Astrocyte (in vitro differentiated cells and primary cell): ENCODE measurements at regions not wholly inside any gene's neighbourhood (a gene's known extent, or its start where the extent isn't known, plus 50 kb on each side); places are given as distances from the start of the nearest gene placed in this dataset.

Experiments used
- DNase-seq: peaks from one replicate; pipeline ENCODE4 v3.0.0-alpha.2; 2010; ENCODE audit warnings: low read depth
- FAIRE-seq: peaks from 2 replicates; lab custom pipeline; 2011; peaks lifted over from hg19 to GRCh38; lab: Jason Lieb, UNC
- H2AFZ ChIP-seq: 2 replicates; pipeline ENCODE4 v1.6.0; 2012; ENCODE audit warnings: low read depth, low read length, inconsistent platforms
- H3K27ac ChIP-seq: 2 replicates; pipeline ENCODE4 v1.5.1; 2011; ENCODE audit warnings: low read depth, low read length, inconsistent platforms
- H3K27me3 ChIP-seq: 2 replicates; pipeline ENCODE4 v1.6.0; 2011; ENCODE audit warnings: low read length, inconsistent platforms; ENCODE audit not compliant: insufficient read depth
- H3K36me3 ChIP-seq: 2 replicates; pipeline ENCODE4 v1.5.1; 2011; ENCODE audit warnings: low read length, inconsistent platforms; ENCODE audit not compliant: insufficient read depth
- H3K4me1 ChIP-seq: 2 replicates; pipeline ENCODE4 v1.5.1; 2011; ENCODE audit warnings: low read length, inconsistent platforms; ENCODE audit not compliant: insufficient read depth
- H3K4me2 ChIP-seq: 2 replicates; pipeline ENCODE4 v1.6.0; 2012; ENCODE audit warnings: low read length, inconsistent platforms
- H3K4me3 ChIP-seq: 2 replicates; pipeline ENCODE4 v1.5.1; 2011; ENCODE audit warnings: low read depth, mild to moderate bottlenecking, low read length, inconsistent platforms; ENCODE audit not compliant: insufficient read depth
- H3K79me2 ChIP-seq: 2 replicates; pipeline ENCODE4 v1.6.0; 2012; ENCODE audit warnings: mild to moderate bottlenecking, low read length, inconsistent platforms; ENCODE audit not compliant: insufficient read depth
- H3K9ac ChIP-seq: 2 replicates; pipeline ENCODE4 v1.6.0; 2012; ENCODE audit warnings: mild to moderate bottlenecking, low read length, inconsistent platforms
- H3K9me3 ChIP-seq: 2 replicates; pipeline ENCODE4 v1.5.1; 2012; ENCODE audit warnings: low read depth, mild to moderate bottlenecking, low read length, inconsistent platforms; ENCODE audit not compliant: insufficient read depth
- H4K20me1 ChIP-seq: 2 replicates; pipeline ENCODE4 v1.6.0; 2012; ENCODE audit warnings: low read length, inconsistent platforms; ENCODE audit not compliant: insufficient read depth
- H3K27ac Mint-ChIP-seq: one replicate; pipeline ENCODE4 v1.8.0; 2021; ENCODE audit warnings: mild to moderate bottlenecking, mixed read lengths; ENCODE audit not compliant: unreplicated experiment
- H3K27me3 Mint-ChIP-seq: one replicate; pipeline ENCODE4 v1.8.0; 2021; ENCODE audit warnings: low read depth, mixed read lengths; ENCODE audit not compliant: unreplicated experiment
- H3K36me3 Mint-ChIP-seq: one replicate; pipeline ENCODE4 v1.8.0; 2021; ENCODE audit warnings: low read depth, mixed read lengths; ENCODE audit not compliant: unreplicated experiment
- H3K4me1 Mint-ChIP-seq: one replicate; pipeline ENCODE4 v1.8.0; 2021; ENCODE audit warnings: low read depth, mixed read lengths; ENCODE audit not compliant: unreplicated experiment
- H3K4me3 Mint-ChIP-seq: one replicate; pipeline ENCODE4 v1.8.0; 2021; ENCODE audit warnings: mild to moderate bottlenecking, moderate library complexity, mixed read lengths; ENCODE audit not compliant: unreplicated experiment
- H3K9me3 Mint-ChIP-seq: one replicate; pipeline ENCODE4 v1.8.0; 2021; ENCODE audit warnings: mild to moderate bottlenecking, mixed read lengths; ENCODE audit not compliant: unreplicated experiment
- EZH2 ChIP-seq: IDR thresholded peaks from 2 replicates; pipeline ENCODE4 v1.6.1; 2012; ENCODE audit warnings: mild to moderate bottlenecking, low read length, inconsistent platforms; ENCODE audit not compliant: insufficient read depth
- TF ChIP-seq, protein P1 (sequence below): IDR thresholded peaks from 2 replicates; pipeline ENCODE4 v1.5.1; 2011; ENCODE audit warnings: low read depth, mild to moderate bottlenecking, inconsistent platforms, low read length, moderate library complexity; ENCODE audit not compliant: insufficient read depth

DNA sequence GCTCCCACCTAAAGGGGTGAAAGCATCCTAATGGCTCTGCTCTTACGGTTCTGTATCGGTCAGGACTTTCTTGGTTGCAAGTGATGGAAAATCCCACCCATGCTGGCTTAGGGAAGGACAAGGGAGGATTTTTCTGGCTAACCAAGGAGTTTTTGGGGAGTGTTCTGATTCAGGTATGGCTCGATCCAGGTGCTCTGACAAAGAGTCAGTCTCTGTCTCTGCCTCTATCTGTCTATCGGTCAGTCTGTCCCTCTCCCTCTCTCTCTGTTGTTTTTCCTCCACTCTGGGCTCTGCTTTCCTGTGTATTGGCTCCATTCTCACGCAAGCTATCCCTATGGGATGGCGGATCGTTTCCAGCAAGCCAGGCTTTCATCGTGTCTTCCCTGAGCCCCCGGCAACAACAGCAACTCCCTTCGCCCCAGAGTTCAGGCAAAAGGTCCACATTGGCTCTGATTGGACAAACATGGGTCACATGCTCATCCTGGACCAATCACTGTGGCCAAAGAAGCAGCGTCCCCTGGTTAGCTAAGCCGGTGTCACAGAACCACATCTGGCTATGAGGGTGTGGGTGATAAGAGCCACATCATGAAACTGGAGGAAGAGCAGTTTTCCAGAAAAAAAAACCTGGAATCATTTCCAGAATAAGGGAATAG is 160.3 kb downstream of the BMP7 start:
- no peaks in the 10 kb centered on the region for H4K20me1 ChIP-seq
- H3K27ac ChIP-seq, result no peak overlapping the region
- H3K4me3 Mint-ChIP-seq, result no peak overlapping the region
- no peak overlapping the region for H3K4me2 ChIP-seq
- no peaks in the 10 kb centered on the region for H3K4me1 Mint-ChIP-seq
- H3K27me3 ChIP-seq, result peaks cover 15% of the 10 kb centered on the region
- no peak for TF ChIP-seq EZH2
- TF ChIP-seq, protein P1, sequence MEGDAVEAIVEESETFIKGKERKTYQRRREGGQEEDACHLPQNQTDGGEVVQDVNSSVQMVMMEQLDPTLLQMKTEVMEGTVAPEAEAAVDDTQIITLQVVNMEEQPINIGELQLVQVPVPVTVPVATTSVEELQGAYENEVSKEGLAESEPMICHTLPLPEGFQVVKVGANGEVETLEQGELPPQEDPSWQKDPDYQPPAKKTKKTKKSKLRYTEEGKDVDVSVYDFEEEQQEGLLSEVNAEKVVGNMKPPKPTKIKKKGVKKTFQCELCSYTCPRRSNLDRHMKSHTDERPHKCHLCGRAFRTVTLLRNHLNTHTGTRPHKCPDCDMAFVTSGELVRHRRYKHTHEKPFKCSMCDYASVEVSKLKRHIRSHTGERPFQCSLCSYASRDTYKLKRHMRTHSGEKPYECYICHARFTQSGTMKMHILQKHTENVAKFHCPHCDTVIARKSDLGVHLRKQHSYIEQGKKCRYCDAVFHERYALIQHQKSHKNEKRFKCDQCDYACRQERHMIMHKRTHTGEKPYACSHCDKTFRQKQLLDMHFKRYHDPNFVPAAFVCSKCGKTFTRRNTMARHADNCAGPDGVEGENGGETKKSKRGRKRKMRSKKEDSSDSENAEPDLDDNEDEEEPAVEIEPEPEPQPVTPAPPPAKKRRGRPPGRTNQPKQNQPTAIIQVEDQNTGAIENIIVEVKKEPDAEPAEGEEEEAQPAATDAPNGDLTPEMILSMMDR, result no peak
- H2AFZ ChIP-seq, result no peak overlapping the region
- H3K27me3 Mint-ChIP-seq, result peaks cover 48% of the 10 kb centered on the region
- H3K9me3 Mint-ChIP-seq, result peaks cover 8% of the 10 kb centered on the region
- H3K9ac ChIP-seq, result no peak overlapping the region
- no peaks in the 10 kb centered on the region for H3K79me2 ChIP-seq
- H3K4me3 ChIP-seq, result no peak overlapping the region
- FAIRE-seq (no peak), DNase-seq (no peak)
- peaks cover 3% of the 10 kb centered on the region for H3K9me3 ChIP-seq
- no peaks in the 10 kb centered on the region for H3K4me1 ChIP-seq
- H3K36me3 Mint-ChIP-seq, result no peaks in the 10 kb centered on the region
- H3K27ac Mint-ChIP-seq, result no peak overlapping the region
- H3K36me3 ChIP-seq, result no peaks in the 10 kb centered on the region

DNA sequence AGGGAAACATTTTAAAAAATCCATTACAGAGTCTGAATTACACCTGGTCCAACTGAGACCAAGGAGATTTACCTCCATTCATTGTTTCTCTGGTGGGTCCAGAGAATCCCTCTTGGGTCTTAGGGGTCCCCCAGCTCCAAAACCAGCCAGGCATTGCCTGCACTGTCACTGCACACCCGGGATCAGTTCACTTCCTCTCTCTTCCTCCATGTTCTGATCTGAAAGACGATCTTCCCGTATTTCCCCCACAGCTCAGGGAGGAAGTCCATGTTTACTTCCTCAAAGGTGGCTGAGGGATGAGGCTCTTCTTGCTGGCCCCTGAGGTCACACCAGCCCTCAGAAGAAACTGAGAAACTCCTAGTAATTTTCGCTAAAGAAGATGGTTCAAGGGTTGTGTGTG is 159.7 kb downstream of the BMP7 start:
- Mint-ChIP-seq H3K4me3 (no peak overlapping the region), H3K4me1 (no peaks in the 10 kb centered on the region), H3K27me3 (peaks cover 50% of the 10 kb centered on the region), H3K27ac (no peak overlapping the region), H3K9me3 (peaks cover 8% of the 10 kb centered on the region), H3K36me3 (no peaks in the 10 kb centered on the region)
- H3K9ac ChIP-seq, result no peak overlapping the region
- no peak overlapping the region for H3K27ac ChIP-seq
- no peaks in the 10 kb centered on the region for H3K4me1 ChIP-seq
- H3K9me3 ChIP-seq, result peaks cover 3% of the 10 kb centered on the region
- H2AFZ ChIP-seq, result no peak overlapping the region
- DNase-seq (no peak), FAIRE-seq (no peak)
- H3K4me3 ChIP-seq, result no peak overlapping the region
- no peaks in the 10 kb centered on the region for H4K20me1 ChIP-seq
- TF ChIP-seq, protein P1, result no peak
- no peak for TF ChIP-seq EZH2
- no peaks in the 10 kb centered on the region for H3K36me3 ChIP-seq
- peaks cover 15% of the 10 kb centered on the region for H3K27me3 ChIP-seq
- no peaks in the 10 kb centered on the region for H3K79me2 ChIP-seq
- H3K4me2 ChIP-seq, result no peak overlapping the region

DNA sequence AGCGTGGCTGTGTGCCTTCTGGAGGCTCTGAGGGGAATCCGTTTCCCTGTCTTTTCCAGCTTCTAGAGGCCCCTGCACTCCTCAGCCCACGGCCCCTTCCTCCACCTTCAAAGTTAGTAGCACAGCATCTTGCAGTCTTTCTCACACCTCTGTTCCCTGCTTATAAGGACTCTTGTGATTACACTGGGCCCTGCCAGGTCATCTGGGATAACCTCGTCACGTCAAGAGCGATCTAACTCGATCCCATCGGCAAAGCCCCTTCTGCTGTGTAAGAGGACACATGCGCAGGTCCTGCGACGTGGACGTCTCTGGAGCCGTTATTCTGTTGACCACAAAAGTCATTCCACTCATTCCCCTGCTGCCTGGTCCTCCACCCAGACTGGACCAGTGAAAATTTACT is 159.2 kb downstream of the BMP7 start:
- Histone ChIP-seq H3K9ac (no peak overlapping the region), H2AFZ (no peak overlapping the region), H3K36me3 (no peaks in the 10 kb centered on the region), H3K9me3 (peaks cover 3% of the 10 kb centered on the region), H3K27me3 (peaks cover 15% of the 10 kb centered on the region), H3K4me2 (no peak overlapping the region), H3K4me3 (no peak overlapping the region), H3K4me1 (no peaks in the 10 kb centered on the region), H4K20me1 (no peaks in the 10 kb centered on the region), H3K79me2 (no peaks in the 10 kb centered on the region), H3K27ac (no peak overlapping the region)
- FAIRE-seq (no peak), DNase-seq (no peak)
- no peak overlapping the region for H3K4me3 Mint-ChIP-seq
- peaks cover 50% of the 10 kb centered on the region for H3K27me3 Mint-ChIP-seq
- peaks cover 12% of the 10 kb centered on the region for H3K9me3 Mint-ChIP-seq
- no peaks in the 10 kb centered on the region for H3K4me1 Mint-ChIP-seq
- TF ChIP-seq EZH2, result no peak
- TF ChIP-seq, protein P1, result no peak
- no peaks in the 10 kb centered on the region for H3K36me3 Mint-ChIP-seq
- H3K27ac Mint-ChIP-seq, result no peak overlapping the region
